D721Med (cell line): ENCODE measurements at regions not wholly inside any gene's neighbourhood (a gene's known extent, or its start where the extent isn't known, plus 50 kb on each side); places are given as distances from the start of the nearest gene placed in this dataset.
"Not testable (repeated sequence)": the region's sequence is repeated elsewhere in the genome, so short reads cannot be mapped to it uniquely, and the experiment has no call there.

ENCODE experiments used
- DNase-seq: peaks from one replicate; pipeline ENCODE4 v3.0.0; 2011; ENCODE audit warnings: low spot score; ENCODE audit not compliant: insufficient read length
- FAIRE-seq: peaks from 2 replicates; lab custom pipeline; 2011; peaks lifted over from hg19 to GRCh38; lab: Jason Lieb, UNC
- CTCF ChIP-seq: IDR thresholded peaks from 2 replicates; pipeline ENCODE4 v1.5.1; 2012; ENCODE audit warnings: mild to moderate bottlenecking, control low read depth; ENCODE audit not compliant: insufficient read depth; ENCODE audit errors: missing control alignments

- no peak for FAIRE-seq
- TF ChIP-seq CTCF, result no peak
- DNase-seq, result no peak
These were observed 237.2 kb upstream of the ID4 start for GRCh38 chr6:19599796-19600464.

GRCh38 chr6:19602434-19603013, 234.6 kb upstream of the ID4 start:
- FAIRE-seq (no peak), DNase-seq (no peak)
- no peak for TF ChIP-seq CTCF

GRCh38 chr6:19603721-19604120, 233.4 kb upstream of the ID4 start:
- no peak for TF ChIP-seq CTCF
- FAIRE-seq (no peak), DNase-seq (no peak)

GRCh38 chr6:19605624-19606023, 231.5 kb upstream of the ID4 start:
- FAIRE-seq, result no peak
- DNase-seq, result no peak

GRCh38 chr6:19608546-19608945, 228.6 kb upstream of the ID4 start:
- FAIRE-seq (no peak), DNase-seq (no peak)
- no peak for TF ChIP-seq CTCF

More at GRCh38 chr6:19605624-19606023, 231.5 kb upstream of the ID4 start:
- TF ChIP-seq CTCF, result no peak

GRCh38 chr6:19609972-19610641, 227.1 kb upstream of the ID4 start:
- no peak for DNase-seq
- FAIRE-seq, result no peak
- TF ChIP-seq CTCF, result no peak

GRCh38 chr6:19612672-19613466, 224.3 kb upstream of the ID4 start:
- not testable (repeated sequence) for DNase-seq, FAIRE-seq
